ENCODE measurements at regions not wholly inside any gene's neighbourhood (a gene's known extent, or its start where the extent isn't known, plus 50 kb on each side); places are given as distances from the start of the nearest gene placed in this dataset.

DNA sequence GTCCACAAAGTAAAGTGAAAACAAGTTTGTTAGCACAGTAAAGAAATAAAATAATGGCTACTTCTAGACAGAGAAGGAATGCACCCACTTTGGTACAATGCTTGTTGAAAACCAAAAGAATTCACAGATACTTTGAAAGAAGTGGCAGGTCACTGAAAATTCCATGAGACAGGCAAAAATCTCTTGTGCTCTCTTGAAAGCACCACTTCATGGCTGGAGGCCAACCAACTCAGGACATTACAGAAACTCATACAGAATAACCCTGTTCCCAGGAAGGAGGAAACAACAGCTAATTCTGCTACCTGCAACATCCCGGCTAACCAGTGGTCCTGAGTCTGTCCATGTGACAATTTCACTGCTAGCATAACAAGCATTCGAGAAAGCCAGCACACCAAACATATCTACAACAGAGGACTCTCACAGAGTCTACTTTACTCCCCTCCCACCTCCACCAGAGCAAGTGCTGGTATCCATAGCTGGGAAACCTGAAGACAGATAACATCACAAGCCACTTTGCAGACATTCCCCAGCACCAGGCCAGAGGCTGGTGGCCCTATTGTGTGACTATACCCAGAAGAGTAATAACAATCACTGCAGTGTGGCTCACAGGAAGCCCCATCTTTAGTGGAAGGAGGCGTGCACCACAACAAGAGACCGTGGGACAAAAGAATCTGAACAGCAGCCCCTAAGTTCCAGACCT lies 255.3 kb upstream of the SLITRK3 start:
- Histone ChIP-seq H3K9me3 (replicated peaks in 1 of 2; ENCODE audit: control insufficient read depth in 2 of 2, insufficient read depth in 1 of 2, low read depth in 1 of 2, low read length in 2 of 2) (peaks cover 0 to 3% of the 10 kb centered on the region in 2 donors), H2BK15ac (ENCODE audit: low read length) (no peak overlapping the region), H3K79me1 (ENCODE audit: low read depth, low read length) (no peaks in the 10 kb centered on the region), H3K36me3 (replicated peaks in 1 of 2; ENCODE audit: control insufficient read depth in 2 of 2, insufficient read depth in 2 of 2, low read length in 2 of 2) (no peaks in the 10 kb centered on the region), H4K91ac (ENCODE audit: low read depth, low read length, poor library complexity) (no peak overlapping the region), H4K8ac (ENCODE audit: low read depth, low read length) (no peak overlapping the region), H2BK12ac (ENCODE audit: low read length) (no peak overlapping the region), H3K4me2 (ENCODE audit: insufficient read depth, low read length, poor library complexity, severe bottlenecking) (no peak overlapping the region), H3K27ac (replicated peaks; ENCODE audit: low read length) (no peak overlapping the region), H2AK5ac (ENCODE audit: low read depth, low read length) (no peak overlapping the region), H2BK5ac (ENCODE audit: low read length) (no peak overlapping the region), H3K14ac (ENCODE audit: low read length) (peak overlapping the region; percentile 38), H3K18ac (ENCODE audit: low read length) (no peak overlapping the region), H3K23ac (ENCODE audit: low read depth, low read length, poor library complexity) (no peak overlapping the region), H2AFZ (ENCODE audit: low read length) (no peak overlapping the region), H3K4me1 (ENCODE audit: control insufficient read depth in 2 of 2, insufficient read depth in 1 of 2, low read depth in 1 of 2, low read length in 2 of 2) (no peaks in the 10 kb centered on the region), H2BK120ac (ENCODE audit: low read depth, low read length) (no peak overlapping the region), H3K4me3 (ENCODE audit: low read length in 2 of 2) (no peak overlapping the region), H3K9ac (ENCODE audit: low read depth, low read length, poor library complexity) (no peak overlapping the region), H3K27me3 (ENCODE audit: control insufficient read depth in 3 of 3, insufficient read depth in 3 of 3, low read depth in 1 of 3, low read length in 3 of 3) (peaks cover 0 to 2% (median 0%) of the 10 kb centered on the region in 3 experiments), H3K4ac (ENCODE audit: low read length) (no peak overlapping the region)
- no CpG with 5 or more reads among the region's 4 CpGs for WGBS, 2 donors (ENCODE audit: extremely low coverage in 2 of 2, insufficient read length in 2 of 2, insufficient replicate concordance in 1 of 2)
- no peak for DNase-seq (ENCODE audit: low spot score)

DNA sequence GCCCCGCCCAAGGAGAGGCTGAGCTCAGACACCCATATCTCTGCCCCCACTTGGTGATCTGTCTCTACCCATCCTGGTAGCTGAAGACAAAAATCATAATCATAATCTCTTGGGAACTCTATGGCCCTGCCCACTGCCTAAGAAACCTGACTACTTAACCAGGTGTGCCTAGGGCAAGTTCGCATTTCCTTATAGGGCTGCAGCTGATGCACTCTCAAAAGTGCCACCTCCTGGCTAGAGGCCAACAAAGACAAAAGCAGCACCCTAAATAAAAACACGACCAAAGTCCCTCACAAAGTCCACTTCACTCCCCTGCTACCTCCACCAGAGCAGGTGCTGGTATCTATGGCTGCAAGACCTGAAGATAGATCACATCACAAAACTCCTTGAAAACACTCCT lies 250.4 kb upstream of the SLITRK3 start:
- Histone ChIP-seq H3K27me3 (ENCODE audit: control insufficient read depth in 3 of 3, insufficient read depth in 3 of 3, low read depth in 1 of 3, low read length in 3 of 3) (peaks cover 0 to 2% (median 0%) of the 10 kb centered on the region in 3 experiments), H2BK120ac (ENCODE audit: low read depth, low read length) (no peak overlapping the region), H3K36me3 (replicated peaks in 1 of 2; ENCODE audit: control insufficient read depth in 2 of 2, insufficient read depth in 2 of 2, low read length in 2 of 2) (no peaks in the 10 kb centered on the region), H4K91ac (ENCODE audit: low read depth, low read length, poor library complexity) (no peak overlapping the region), H3K4me1 (ENCODE audit: control insufficient read depth in 2 of 2, insufficient read depth in 1 of 2, low read depth in 1 of 2, low read length in 2 of 2) (no peaks in the 10 kb centered on the region), H3K9ac (ENCODE audit: low read depth, low read length, poor library complexity) (no peak overlapping the region), H2BK15ac (ENCODE audit: low read length) (no peak overlapping the region), H4K8ac (ENCODE audit: low read depth, low read length) (no peak overlapping the region), H2AFZ (ENCODE audit: low read length) (no peak overlapping the region), H3K4me2 (ENCODE audit: insufficient read depth, low read length, poor library complexity, severe bottlenecking) (no peak overlapping the region), H3K4me3 (ENCODE audit: low read length in 2 of 2) (no peak overlapping the region), H3K14ac (ENCODE audit: low read length) (no peak overlapping the region), H2AK5ac (ENCODE audit: low read depth, low read length) (no peak overlapping the region), H3K9me3 (replicated peaks in 1 of 2; ENCODE audit: control insufficient read depth in 2 of 2, insufficient read depth in 1 of 2, low read depth in 1 of 2, low read length in 2 of 2) (no peaks in the 10 kb centered on the region), H3K18ac (ENCODE audit: low read length) (no peak overlapping the region), H2BK12ac (ENCODE audit: low read length) (no peak overlapping the region), H3K79me1 (ENCODE audit: low read depth, low read length) (no peaks in the 10 kb centered on the region), H3K27ac (replicated peaks; ENCODE audit: low read length) (no peak overlapping the region), H2BK5ac (ENCODE audit: low read length) (no peak overlapping the region), H3K23ac (ENCODE audit: low read depth, low read length, poor library complexity) (no peak overlapping the region), H3K4ac (ENCODE audit: low read length) (no peak overlapping the region)
- DNase-seq (ENCODE audit: low spot score) = no peak
- no CpG with 5 or more reads among the region's 3 CpGs for WGBS, 2 donors (ENCODE audit: extremely low coverage in 2 of 2, insufficient read length in 2 of 2, insufficient replicate concordance in 1 of 2)

DNA sequence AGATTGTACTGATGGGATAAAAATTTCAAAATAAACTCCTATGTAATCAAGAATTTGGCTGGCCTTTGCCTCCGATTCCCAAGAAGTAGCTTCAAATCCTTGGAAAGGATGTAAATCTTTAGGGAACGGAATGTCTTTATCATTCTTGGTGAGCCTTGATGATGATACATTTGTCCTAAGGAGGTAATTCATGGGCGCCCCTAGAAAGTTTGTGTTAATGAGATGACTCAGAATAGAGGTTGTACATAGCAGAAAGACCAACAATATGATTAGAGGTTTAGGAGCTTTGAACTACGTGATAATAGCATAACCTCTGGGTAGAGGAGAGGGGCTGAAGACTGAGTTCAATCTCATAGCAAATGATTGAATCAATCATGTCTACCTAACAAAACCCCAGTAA lies 248.6 kb upstream of the SLITRK3 start:
- Histone ChIP-seq H2BK12ac (ENCODE audit: low read length) (no peak overlapping the region), H2BK120ac (ENCODE audit: low read depth, low read length) (no peak overlapping the region), H3K18ac (ENCODE audit: low read length) (no peak overlapping the region), H3K79me1 (ENCODE audit: low read depth, low read length) (no peaks in the 10 kb centered on the region), H3K4me1 (ENCODE audit: control insufficient read depth in 2 of 2, insufficient read depth in 1 of 2, low read depth in 1 of 2, low read length in 2 of 2) (no peaks in the 10 kb centered on the region), H3K9me3 (replicated peaks in 1 of 2; ENCODE audit: control insufficient read depth in 2 of 2, insufficient read depth in 1 of 2, low read depth in 1 of 2, low read length in 2 of 2) (no peaks in the 10 kb centered on the region), H3K27ac (replicated peaks; ENCODE audit: low read length) (no peak overlapping the region), H3K4me3 (ENCODE audit: low read length in 2 of 2) (no peak overlapping the region), H4K91ac (ENCODE audit: low read depth, low read length, poor library complexity) (no peak overlapping the region), H2AK5ac (ENCODE audit: low read depth, low read length) (no peak overlapping the region), H3K23ac (ENCODE audit: low read depth, low read length, poor library complexity) (no peak overlapping the region), H3K4me2 (ENCODE audit: insufficient read depth, low read length, poor library complexity, severe bottlenecking) (no peak overlapping the region), H3K36me3 (replicated peaks in 1 of 2; ENCODE audit: control insufficient read depth in 2 of 2, insufficient read depth in 2 of 2, low read length in 2 of 2) (no peaks in the 10 kb centered on the region), H4K8ac (ENCODE audit: low read depth, low read length) (no peak overlapping the region), H2AFZ (ENCODE audit: low read length) (no peak overlapping the region), H3K27me3 (ENCODE audit: control insufficient read depth in 3 of 3, insufficient read depth in 3 of 3, low read depth in 1 of 3, low read length in 3 of 3) (peaks cover 0 to 2% (median 0%) of the 10 kb centered on the region in 3 experiments), H3K14ac (ENCODE audit: low read length) (no peak overlapping the region), H3K9ac (ENCODE audit: low read depth, low read length, poor library complexity) (no peak overlapping the region), H2BK5ac (ENCODE audit: low read length) (no peak overlapping the region), H3K4ac (ENCODE audit: low read length) (no peak overlapping the region), H2BK15ac (ENCODE audit: low read length) (no peak overlapping the region)
- no CpG with 5 or more reads among the region's 4 CpGs for WGBS, 2 donors (ENCODE audit: extremely low coverage in 2 of 2, insufficient read length in 2 of 2, insufficient replicate concordance in 1 of 2)
- DNase-seq (ENCODE audit: low spot score) = no peak

DNA sequence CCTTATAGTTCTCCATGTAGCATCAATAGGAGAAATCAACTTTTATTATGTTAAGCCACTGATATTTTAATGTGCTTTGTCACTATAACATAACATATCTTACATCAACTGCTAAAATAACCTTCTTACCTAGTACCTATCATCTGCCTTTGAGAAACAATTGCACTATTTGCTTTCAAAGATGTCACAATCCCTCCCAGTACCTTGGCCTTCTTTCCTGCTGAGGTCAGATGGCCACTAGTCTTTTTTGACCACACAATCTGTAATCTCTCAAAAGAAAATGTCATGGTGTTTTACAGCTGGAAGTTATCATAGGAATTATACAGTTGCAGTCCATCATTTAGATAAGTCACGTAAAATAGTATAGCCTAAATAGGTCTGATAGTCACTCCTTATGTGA lies 247.5 kb upstream of the SLITRK3 start:
- Histone ChIP-seq H3K4me2 (ENCODE audit: insufficient read depth, low read length, poor library complexity, severe bottlenecking) (no peak overlapping the region), H3K14ac (ENCODE audit: low read length) (no peak overlapping the region), H2BK15ac (ENCODE audit: low read length) (no peak overlapping the region), H3K27ac (replicated peaks; ENCODE audit: low read length) (no peak overlapping the region), H3K27me3 (ENCODE audit: control insufficient read depth in 3 of 3, insufficient read depth in 3 of 3, low read depth in 1 of 3, low read length in 3 of 3) (peaks cover 0 to 2% (median 0%) of the 10 kb centered on the region in 3 experiments), H2AK5ac (ENCODE audit: low read depth, low read length) (no peak overlapping the region), H2BK5ac (ENCODE audit: low read length) (no peak overlapping the region), H3K4me1 (ENCODE audit: control insufficient read depth in 2 of 2, insufficient read depth in 1 of 2, low read depth in 1 of 2, low read length in 2 of 2) (no peaks in the 10 kb centered on the region), H3K36me3 (replicated peaks in 1 of 2; ENCODE audit: control insufficient read depth in 2 of 2, insufficient read depth in 2 of 2, low read length in 2 of 2) (no peaks in the 10 kb centered on the region), H3K4ac (ENCODE audit: low read length) (no peak overlapping the region), H3K4me3 (ENCODE audit: low read length in 2 of 2) (no peak overlapping the region), H2AFZ (ENCODE audit: low read length) (no peak overlapping the region), H3K9ac (ENCODE audit: low read depth, low read length, poor library complexity) (no peak overlapping the region), H2BK12ac (ENCODE audit: low read length) (no peak overlapping the region), H4K91ac (ENCODE audit: low read depth, low read length, poor library complexity) (no peak overlapping the region), H3K9me3 (replicated peaks in 1 of 2; ENCODE audit: control insufficient read depth in 2 of 2, insufficient read depth in 1 of 2, low read depth in 1 of 2, low read length in 2 of 2) (no peaks in the 10 kb centered on the region), H3K18ac (ENCODE audit: low read length) (no peak overlapping the region), H3K23ac (ENCODE audit: low read depth, low read length, poor library complexity) (no peak overlapping the region), H4K8ac (ENCODE audit: low read depth, low read length) (no peak overlapping the region), H2BK120ac (ENCODE audit: low read depth, low read length) (no peak overlapping the region), H3K79me1 (ENCODE audit: low read depth, low read length) (no peaks in the 10 kb centered on the region)
- WGBS, 2 donors (ENCODE audit: extremely low coverage in 2 of 2, insufficient read length in 2 of 2, insufficient replicate concordance in 1 of 2) = no CpG with 5 or more reads among the region's 1 CpG
- no peak for DNase-seq (ENCODE audit: low spot score)
